ENCODE measurements at regions not wholly inside any gene's neighbourhood (a gene's known extent, or its start where the extent isn't known, plus 50 kb on each side); places are given as distances from the start of the nearest gene placed in this dataset.
A peak's percentile ranks its signal among the peaks of the same experiment; 100 is the strongest.

- Histone ChIP-seq H3K4me3 (no peak overlapping the region), H3K36me3 (no peaks in the 10 kb centered on the region), H3K27ac (no peak overlapping the region), H3K9me3 (no peaks in the 10 kb centered on the region), H3K4me1 (no peaks in the 10 kb centered on the region), H3K27me3 (no peaks in the 10 kb centered on the region)
- TF ChIP-seq POLR2A (IDR thresholded peaks at IDR 0.05) = no peak
- no peak for TF ChIP-seq EP300 (IDR thresholded peaks at IDR 0.05)
- TF ChIP-seq POLR2AphosphoS5 (IDR thresholded peaks at IDR 0.05) = no peak
- no peak for TF ChIP-seq CTCF (IDR thresholded peaks at IDR 0.05)
- intact Hi-C loops (cut with DNase I) = no loop called here
- WGBS, 2 donors = 79 to 83% methylated on average over 4 of the region's 4 CpGs
- no peak for DNase-seq
Measured at GRCh38 chr11:19378814-19379213, 138.1 kb upstream of the E2F8 start.

GRCh38 chr11:19377881-19378280 is 137.1 kb upstream of the E2F8 start:
- no peaks in the 10 kb centered on the region for H3K9me3 ChIP-seq
- intact Hi-C loops (cut with DNase I) = no loop called here
- no peak for DNase-seq
- H3K4me1 ChIP-seq = no peaks in the 10 kb centered on the region
- TF ChIP-seq POLR2A (IDR thresholded peaks at IDR 0.05) (no peak), CTCF (IDR thresholded peaks at IDR 0.05) (no peak), POLR2AphosphoS5 (IDR thresholded peaks at IDR 0.05) (no peak), EP300 (IDR thresholded peaks at IDR 0.05) (no peak)
- no peak overlapping the region for H3K4me3 ChIP-seq
- no peaks in the 10 kb centered on the region for H3K36me3 ChIP-seq
- H3K27ac ChIP-seq = no peak overlapping the region
- WGBS, 2 donors = 94 to 96% methylated on average over 4 of the region's 4 CpGs
- H3K27me3 ChIP-seq = no peaks in the 10 kb centered on the region

- DNase-seq = no peak
- Histone ChIP-seq H3K4me1 (peaks cover 0 to 5% (median 2%) of the 10 kb centered on the region in 4 donors), H3K4me3 (no peak overlapping the region), H3K9me3 (no peaks in the 10 kb centered on the region), H3K27me3 (no peaks in the 10 kb centered on the region), H3K36me3 (no peaks in the 10 kb centered on the region), H3K27ac (no peak overlapping the region)
- TF ChIP-seq POLR2AphosphoS5 (IDR thresholded peaks at IDR 0.05) = no peak
- no peak for TF ChIP-seq EP300 (IDR thresholded peaks at IDR 0.05)
- no peak for TF ChIP-seq POLR2A (IDR thresholded peaks at IDR 0.05)
- TF ChIP-seq CTCF (IDR thresholded peaks at IDR 0.05) = no peak
- WGBS, 2 donors = 20 to 62% methylated on average over 3 of the region's 3 CpGs
- intact Hi-C loops (cut with DNase I) = no loop called here
Measured at GRCh38 chr11:19375440-19375839, 134.7 kb upstream of the E2F8 start.

- H3K4me1 ChIP-seq = peaks cover 0 to 12% (median 3%) of the 10 kb centered on the region in 4 donors
- no peaks in the 10 kb centered on the region for H3K27me3 ChIP-seq
- WGBS, 2 donors = 86 to 88% methylated on average over 1 of the region's 1 CpG
- H3K27ac ChIP-seq = no peak overlapping the region
- H3K9me3 ChIP-seq = no peaks in the 10 kb centered on the region
- no peaks in the 10 kb centered on the region for H3K36me3 ChIP-seq
- no peak for DNase-seq
- TF ChIP-seq POLR2A (IDR thresholded peaks at IDR 0.05) (no peak), POLR2AphosphoS5 (IDR thresholded peaks at IDR 0.05) (peak in 1 of 4 donors; percentile 12)
- no peak overlapping the region for H3K4me3 ChIP-seq
- intact Hi-C loops (cut with DNase I) = no loop called here
Measured at GRCh38 chr11:19374151-19374569, 133.4 kb upstream of the E2F8 start.

- no peak overlapping the region for H3K27ac ChIP-seq
- H3K4me3 ChIP-seq = no peak overlapping the region
- H3K9me3 ChIP-seq = no peaks in the 10 kb centered on the region
- intact Hi-C loops (cut with DNase I) = no loop called here
- DNase-seq = no peak
- no peak for TF ChIP-seq POLR2A (IDR thresholded peaks at IDR 0.05)
- no peak for TF ChIP-seq EP300 (IDR thresholded peaks at IDR 0.05)
- TF ChIP-seq CTCF (IDR thresholded peaks at IDR 0.05) = no peak
- TF ChIP-seq POLR2AphosphoS5 (IDR thresholded peaks at IDR 0.05) = no peak
- H3K36me3 ChIP-seq = no peaks in the 10 kb centered on the region
- 75 to 84% methylated on average over 4 of the region's 4 CpGs for WGBS, 2 donors
- H3K27me3 ChIP-seq = no peaks in the 10 kb centered on the region
- peaks cover 0 to 14% (median 3%) of the 10 kb centered on the region in 4 donors for H3K4me1 ChIP-seq
Measured at GRCh38 chr11:19372381-19372780, 131.6 kb upstream of the E2F8 start.
